Ammon's horn (tissue), 1 donor: ENCODE measurements at regions not wholly inside any gene's neighbourhood (a gene's known extent, or its start where the extent isn't known, plus 50 kb on each side); places are given as distances from the start of the nearest gene placed in this dataset.
A peak's percentile ranks its signal among the peaks of the same experiment; 100 is the strongest.

ENCODE experiments used
- DNase-seq: peaks from one replicate; pipeline ENCODE4 v3.0.0-alpha.2; 2016; ENCODE audit warnings: low spot score

- no peak for DNase-seq
Measured at GRCh38 chr3:127350172-127351050, 62.6 kb upstream of the PRR20G start.

- no peak for DNase-seq
Measured at GRCh38 chr3:127349501-127350171, 61.8 kb upstream of the PRR20G start.

- no peak for DNase-seq
Measured at GRCh38 chr3:127342735-127343134, 54.9 kb upstream of the PRR20G start.

GRCh38 chr3:127339928-127340861, 52.3 kb upstream of the PRR20G start:
- peak; percentile 22 for DNase-seq

- DNase-seq = no peak
Measured at GRCh38 chr3:127339016-127339415, 51.2 kb upstream of the PRR20G start.

GRCh38 chr3:127337911-127338531, 50.2 kb upstream of the PRR20G start:
- no peak for DNase-seq
